Fibroblast of gingiva (primary cell): ENCODE measurements at regions not wholly inside any gene's neighbourhood (a gene's known extent, or its start where the extent isn't known, plus 50 kb on each side); places are given as distances from the start of the nearest gene placed in this dataset.

ENCODE experiments used
- DNase-seq: peaks from one replicate; pipeline ENCODE4 v3.0.0-alpha.2; 2011; ENCODE audit warnings: low read depth

DNA sequence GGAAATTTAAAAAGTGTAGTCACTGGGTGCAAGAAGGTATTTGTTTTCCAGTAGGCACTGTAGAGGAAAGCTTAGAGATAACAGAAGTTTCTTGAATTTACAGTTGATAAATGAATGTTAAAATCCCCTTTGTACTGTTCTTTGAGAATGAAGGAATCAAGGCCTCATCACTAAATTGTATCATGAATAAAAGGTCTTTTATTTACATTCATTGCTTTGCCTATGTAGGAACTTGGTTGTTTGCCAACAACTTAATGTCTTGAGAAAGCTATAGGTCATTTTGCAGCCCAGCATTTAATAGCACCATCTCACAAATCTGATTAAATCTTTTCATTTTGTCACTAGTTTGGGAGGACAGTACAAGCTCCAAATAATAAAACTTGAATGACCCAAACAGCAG is 213.9 kb upstream of the ITGA4 start:
- no peak for DNase-seq

DNA sequence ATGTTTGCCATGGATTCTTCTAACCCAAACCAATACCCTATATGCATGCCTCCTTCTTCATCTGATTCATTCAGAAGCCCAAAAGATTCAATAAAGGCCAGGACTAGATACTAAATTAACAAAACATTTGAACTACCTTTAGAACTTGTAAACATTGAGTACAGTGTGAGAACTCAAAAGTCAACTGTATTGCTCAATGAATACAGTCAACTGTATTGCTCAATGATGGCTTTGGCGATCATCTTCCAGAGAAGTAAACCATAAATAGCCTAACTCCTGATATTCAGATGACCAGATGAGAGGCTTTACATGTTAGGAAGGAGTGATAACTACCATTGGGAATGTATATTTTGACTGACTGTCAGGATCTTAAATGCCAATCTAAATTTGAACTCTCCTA is 206.5 kb upstream of the ITGA4 start:
- peak; percentile 49 for DNase-seq

DNA sequence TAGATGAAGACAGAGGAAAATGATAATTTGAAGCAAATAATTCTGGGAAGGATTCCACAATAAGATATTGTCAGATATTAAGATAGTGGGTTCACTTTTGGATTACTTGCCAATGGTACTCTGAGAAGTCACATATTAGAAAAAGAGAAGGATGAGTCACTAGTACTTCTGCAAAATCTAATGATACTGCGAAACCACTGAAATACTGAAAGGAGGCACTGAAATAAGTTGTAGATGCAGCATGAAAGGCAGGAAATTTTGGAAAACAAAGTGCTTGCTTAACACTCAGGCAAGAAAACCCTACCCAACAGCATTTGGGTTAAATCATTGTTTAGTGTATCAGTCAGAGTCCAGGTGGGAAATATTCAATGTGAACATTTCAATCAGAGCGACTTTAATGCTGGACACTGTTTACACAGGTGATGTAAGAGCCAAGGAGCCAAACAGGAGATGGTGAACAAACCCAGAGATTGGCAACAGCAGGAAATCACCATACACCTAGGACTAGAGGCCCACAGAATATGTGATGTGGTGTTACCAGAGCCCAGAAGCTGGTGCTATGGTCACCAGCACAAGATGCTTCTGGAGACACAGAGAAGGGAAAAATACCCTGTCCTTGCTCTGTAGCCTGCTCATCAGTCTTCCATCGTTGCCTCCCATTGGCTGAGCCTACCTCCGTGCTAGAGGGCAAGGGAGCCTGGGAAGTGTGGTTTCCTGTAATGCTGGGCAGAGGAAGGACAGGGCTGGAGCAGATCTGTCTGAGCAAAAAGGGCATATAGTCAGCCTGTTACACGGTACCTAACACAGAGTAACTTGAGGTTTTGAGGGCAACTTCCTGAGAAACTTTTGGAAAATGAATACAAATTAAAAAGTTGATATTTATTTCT is 204.7 kb upstream of the ITGA4 start:
- no peak for DNase-seq

DNA sequence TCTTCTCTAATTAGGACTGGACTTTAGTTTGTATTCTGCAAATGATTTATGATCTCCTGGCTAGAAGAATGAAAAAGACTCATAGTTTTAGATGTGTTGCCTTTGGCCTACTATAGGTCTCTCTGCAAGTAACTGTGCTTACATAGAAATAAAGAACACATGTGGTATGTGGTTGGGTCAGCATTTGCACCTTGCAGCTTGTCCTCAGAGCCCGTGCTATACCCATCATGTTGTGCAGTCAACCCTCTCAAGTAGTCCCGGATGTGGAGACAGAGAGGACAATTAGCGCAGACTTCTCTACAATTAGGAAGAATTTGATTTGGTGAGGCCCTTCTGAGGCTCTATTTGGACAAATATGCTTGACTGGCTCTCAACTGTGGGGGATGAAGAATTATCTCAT is 203.7 kb upstream of the ITGA4 start:
- DNase-seq = no peak

DNA sequence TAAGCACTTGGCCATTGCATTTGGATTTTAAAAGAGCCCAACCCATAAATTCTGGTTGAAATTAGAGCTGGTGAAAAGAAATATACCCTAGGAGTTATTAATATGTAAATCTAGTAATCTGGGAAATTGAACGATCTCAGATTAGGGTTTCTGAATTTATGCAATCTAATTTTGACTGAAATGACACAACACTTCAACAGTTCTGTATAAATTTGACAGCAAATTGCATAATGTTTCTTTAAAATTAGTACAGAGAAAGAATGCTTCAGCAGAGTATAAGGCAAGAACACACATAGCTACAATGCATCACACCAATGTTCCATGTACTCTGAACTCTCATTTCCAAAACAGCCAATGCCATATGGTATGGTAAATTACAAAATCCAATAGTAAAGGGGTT is 201.5 kb upstream of the ITGA4 start:
- DNase-seq = no peak

DNA sequence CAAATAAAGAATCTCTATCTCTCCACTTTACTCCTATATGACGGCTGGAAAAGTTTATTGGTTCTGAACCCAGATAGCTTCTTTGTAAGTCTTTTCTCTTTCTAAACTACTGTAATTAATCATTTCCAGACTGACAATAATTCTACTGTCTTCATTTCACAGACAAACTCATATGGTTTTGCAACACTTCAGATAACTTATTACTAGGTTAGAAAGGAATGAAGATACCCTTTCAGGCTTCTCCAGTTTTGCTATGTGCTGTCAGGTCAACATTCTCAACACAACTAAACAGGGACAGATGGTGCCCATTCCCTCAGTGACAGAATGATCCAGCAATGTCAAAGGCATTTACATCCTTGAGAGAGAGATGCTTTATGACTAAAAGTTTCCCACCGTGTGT is 198.5 kb upstream of the ITGA4 start:
- DNase-seq = peak; percentile 91

DNA sequence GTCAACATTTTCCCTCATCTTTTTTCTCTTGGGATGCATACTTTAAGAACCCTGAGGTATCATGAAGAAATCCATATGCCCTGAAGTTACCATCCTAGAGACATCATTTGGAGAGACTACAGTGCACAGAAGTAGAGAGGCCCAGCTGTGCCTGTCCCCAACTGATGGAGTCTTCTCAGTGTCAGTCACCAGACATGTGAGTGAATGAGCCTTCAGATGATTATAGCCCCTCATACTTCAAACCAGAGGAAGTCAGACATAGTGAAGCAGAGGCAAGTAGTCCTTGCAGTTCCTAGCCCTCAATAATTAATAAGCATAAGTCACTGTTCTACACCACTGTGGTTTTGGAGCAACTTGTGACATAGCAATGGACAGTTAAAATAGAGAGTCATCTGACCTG is 194.4 kb upstream of the ITGA4 start:
- no peak for DNase-seq

DNA sequence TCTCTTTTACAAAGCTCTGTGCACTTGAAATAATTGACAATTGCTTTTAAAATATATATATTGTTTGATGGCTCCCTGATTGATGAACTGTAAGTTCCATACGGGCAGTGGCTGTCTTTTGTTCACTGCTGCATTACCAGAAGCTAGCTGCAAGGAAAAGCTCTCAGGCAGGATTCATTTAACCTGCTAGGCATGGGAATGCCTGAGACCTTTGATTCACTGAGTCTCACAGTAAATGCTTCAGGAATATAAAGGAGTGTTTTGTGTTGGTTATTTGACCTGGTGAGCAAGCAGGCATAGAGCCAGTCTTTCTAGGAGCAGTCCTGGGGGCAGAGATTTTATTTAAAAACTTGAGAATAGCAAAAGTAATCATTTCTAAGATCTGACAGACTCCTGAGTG is 193.2 kb upstream of the ITGA4 start:
- no peak for DNase-seq

DNA sequence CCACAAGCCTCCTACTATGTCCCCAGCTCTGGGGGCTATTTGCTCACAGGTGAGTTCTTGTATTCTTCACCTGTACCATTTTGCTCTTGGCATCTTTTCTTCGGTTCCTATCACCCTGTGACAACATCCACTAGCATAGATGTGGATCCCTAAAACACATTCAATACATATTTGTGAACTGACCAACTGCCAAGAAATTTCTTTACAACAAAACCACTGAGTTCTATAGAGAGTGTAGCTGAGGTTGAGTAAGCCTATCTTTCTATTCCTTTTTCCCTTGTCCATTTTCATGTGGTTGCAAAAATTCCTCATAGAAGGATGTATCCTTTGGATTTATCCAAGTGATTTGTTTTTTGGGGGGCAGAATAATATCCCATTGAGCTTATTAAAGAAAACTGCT is 192.7 kb upstream of the ITGA4 start:
- no peak for DNase-seq

DNA sequence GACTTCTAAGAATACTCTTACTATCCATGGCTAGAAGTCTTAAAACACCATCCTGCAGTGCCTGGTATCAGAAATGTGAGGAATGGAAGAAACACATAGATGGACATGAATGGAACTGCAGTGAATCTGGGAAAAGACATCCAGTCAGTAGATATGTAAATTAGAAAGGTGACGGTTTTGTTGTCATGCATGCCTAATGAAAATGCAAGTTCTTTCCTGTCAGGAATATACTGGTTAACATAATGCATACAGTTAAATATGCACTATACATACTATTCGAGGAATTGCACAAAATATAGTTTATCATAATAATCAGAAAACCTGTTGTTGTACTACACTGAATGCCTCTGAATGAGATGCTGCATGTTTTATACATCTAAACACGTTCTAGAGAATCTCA is 190.6 kb upstream of the ITGA4 start:
- no peak for DNase-seq

DNA sequence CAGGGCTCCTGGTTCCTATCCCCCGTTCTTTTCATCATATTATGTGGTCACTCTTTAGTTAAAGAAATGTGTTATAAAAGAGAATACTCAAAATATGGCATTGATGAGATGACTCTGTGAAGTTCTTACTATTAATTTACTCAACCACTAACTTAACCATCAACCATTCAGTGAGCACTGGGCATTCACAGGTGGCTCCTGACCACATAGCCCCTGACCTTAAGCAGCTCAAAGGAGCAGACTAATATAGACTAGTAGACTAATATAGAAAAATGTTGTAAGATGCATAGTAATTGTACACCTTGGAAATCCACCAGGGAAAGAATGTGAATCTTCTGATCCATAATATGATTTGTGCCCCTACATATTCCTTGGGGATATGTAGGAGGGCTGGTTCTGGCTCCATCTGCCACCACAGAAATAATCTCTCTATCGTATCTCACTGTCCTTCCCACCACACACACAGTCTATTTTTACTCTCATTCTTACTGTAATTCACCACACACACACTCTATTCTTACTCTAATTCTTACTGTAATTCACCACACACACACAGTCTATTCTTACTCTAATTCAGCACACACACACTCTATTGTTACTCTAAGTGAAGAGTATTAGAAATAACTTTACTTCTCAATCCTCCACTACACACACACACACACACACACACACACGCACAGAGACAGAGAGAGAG is 188.9 kb upstream of the ITGA4 start:
- DNase-seq = no peak

DNA sequence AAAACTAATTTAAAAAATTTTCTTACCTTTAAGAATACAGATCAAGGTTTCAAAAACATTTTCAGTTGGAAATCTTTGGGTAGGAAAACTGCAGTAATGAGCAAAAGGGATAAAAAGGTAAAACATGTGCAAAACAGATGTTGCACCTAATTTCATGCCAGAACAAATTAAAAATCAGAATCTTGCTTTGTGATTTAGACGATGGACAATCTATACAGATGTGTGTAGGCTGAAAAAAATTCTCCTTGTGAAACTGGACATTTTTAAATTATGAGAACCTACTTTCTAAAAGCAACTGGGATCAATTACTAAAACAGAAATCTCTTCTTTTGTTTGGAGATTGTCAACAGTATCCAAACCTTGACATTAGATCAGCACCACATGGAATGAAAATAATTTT is 183.2 kb upstream of the ITGA4 start:
- DNase-seq = no peak

DNA sequence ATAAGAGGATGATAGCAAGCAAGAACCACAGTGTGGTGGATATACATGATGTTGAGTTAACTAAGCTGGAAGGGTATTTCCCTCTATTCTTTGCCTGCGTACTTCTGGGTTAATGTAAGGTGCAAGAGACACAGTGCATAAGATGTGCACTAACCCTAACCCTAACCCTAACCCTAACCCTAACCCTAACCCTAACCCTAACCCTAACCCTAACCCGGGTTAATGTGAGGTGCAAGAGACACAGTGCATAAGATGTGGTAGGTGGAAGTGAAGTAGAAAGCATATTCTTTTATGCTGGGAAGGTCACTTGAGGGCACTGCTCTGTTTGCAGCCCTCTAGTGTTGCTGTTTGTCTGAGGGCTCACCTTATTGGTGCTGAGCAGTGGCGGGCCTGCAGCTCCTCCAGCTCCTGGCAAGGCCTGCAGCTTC is 181.5 kb upstream of the ITGA4 start:
- DNase-seq = no peak

DNA sequence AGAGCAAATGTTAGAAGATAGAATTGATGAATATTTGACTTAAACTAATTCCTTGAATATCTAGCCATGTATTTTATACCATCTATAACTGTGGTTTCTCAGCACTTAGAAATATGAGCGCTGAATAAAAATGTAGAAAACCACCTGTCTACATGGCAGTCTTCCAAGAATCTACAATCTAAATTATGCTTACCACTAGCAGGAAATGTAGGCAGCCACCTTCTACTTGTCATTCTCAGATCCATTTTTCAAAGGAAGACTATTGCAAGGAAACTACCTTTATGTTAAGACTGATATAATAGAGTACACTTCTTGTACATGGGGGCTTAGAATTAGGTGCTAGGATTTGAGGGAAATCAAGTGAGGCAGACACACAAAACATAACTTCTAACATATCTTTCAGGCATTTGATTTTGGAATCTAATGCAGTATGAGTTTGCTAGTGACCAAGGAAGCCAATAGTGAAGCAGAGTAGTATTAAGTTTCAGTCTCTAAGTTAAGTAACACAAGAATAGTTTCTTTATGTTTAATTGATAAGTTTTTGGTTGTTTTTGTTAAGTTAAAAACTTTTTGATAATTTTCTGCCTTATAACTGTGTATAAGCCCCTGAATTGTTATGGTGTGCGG is 175.9 kb upstream of the ITGA4 start:
- no peak for DNase-seq

DNA sequence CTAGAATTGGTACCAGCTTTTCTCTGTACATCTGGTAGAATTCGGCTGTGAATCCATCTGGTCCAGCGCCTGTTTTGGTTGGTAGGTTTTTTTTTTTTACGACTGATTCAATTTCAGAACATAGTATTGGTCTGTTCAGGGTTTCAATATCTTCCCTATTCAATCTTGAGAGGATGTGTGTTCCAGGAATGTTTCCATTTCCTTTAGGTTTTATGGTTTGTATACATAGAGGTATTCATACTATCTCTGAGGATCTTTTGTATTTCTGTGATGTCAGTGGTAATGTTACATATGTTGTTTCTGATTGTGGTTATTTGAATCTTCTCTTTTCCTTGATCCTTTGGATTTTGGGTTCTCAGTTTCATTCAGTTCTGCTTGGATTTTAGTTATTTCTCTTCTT is 172.1 kb upstream of the ITGA4 start:
- no peak for DNase-seq

DNA sequence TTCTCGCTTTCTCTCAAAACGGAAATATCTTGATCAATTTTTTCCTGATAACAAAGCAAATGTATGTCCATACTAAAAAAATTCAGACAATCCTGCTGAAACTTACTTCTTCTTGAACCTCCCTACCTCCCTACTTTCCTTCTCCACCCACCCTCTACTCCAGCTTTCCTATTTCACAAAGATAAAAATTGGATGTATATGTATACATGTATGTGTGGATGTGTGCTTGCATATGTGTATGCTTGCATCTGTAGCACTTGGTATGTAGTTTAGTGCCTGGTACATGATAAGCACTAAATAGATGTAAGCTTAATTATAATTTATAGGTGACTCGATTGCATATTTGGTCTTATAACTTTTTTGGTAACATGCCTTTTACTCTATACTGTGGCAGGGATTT is 167.5 kb upstream of the ITGA4 start:
- no peak for DNase-seq

DNA sequence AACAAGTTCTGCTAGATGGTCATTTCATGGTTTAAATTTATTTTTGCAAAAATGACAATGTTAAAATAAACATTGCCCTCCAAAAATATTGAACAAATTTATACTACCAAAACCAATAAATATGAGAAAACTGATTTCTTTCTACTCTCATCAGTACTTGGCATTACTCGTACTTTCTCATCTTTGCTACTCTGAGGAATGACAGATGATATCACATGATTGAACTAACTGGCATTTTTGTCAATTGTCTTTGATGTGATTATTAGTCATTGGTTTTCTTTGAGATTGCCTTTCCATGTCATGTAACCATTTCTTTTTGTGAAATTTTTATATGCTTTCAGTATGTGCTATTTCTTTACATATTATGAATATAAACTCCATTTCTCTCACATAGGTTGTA is 167.0 kb upstream of the ITGA4 start:
- DNase-seq = no peak

DNA sequence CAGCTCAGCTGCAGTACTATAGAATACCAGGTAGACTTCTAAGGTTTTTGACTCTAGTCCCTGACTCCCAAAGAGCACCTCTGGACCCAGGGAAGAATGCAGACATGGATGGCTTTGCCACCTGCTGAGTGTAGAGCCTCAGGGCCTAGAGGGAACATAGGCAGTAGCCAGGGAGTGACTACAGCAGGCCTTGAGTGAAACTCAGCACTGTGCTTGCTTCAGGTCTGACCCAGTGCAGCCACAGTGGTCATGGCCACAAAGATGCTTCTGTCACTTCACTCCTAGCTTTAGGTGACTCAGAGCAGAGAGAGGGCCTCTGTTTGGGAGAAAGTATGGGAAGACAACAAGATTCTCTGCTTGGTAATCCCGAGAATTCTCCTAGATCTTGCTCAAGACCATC is 162.2 kb upstream of the ITGA4 start:
- DNase-seq = no peak

DNA sequence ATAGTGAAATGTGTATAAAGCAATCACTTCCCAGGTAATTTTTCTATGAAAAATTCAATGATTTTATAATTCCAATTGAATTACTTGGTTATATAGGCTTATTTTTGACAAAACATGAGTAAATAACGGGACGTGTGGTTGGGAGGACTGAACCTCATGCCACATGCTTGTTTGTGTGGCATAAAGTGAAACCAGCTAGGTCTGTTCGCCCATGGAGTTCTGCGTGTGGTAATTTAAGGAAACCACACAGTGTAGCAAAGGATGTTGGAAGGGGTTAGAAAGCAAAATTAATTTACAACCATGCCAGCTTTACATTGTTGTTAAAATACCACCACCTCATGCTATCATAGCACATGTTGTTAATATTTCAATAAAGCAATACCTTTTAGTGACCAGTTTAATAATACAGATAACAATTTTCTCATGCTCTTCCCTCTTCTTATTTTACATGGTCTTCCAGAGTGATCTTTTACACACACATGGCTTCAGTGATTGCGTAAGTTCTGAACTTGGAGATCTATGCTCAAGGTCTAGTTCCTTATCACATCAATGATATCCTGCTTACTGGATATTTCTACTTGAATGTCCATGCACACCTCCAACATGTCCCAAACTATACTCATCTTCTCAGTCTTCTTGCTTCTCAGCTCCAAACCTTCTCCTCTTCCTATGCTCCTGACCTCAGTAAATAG is 156.4 kb upstream of the ITGA4 start:
- DNase-seq = no peak

DNA sequence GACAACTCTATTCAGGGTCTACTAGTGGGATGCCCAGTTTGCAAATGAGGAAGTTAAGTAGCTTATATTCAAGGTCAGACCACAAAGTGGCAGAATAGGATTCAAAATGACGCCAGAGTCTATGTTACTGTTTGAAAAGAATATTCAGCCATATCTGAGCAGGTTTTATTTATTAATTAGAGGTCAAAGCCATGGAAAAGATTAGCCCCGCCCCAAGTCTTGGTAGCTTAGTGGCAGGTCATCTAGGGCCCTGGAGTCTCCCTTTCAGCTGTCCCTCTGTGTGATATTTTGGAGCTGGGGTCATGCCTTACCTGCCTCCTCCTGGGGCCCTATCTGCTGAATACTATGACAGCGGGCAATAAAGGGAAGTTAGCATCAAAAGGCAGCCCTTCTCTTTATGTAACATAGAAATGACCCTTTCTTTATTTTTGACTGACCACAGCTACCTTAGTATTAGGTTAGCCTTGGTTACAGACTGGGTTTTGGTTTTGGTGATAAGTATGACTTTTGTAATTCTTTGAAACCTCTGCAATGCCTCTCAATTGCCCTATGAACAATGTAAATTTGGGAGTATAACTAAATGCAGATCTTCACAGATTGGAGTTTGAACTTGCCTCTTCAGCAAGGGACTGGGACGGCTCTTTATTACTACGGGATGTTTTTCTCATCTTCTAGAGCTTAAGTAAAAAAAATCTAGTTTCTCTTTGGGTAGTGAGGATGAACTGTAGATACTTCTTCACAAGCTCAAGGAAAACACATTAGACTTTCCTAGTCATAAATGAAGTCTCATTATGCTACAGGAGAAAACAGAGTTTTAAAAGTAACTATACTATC is 153.0 kb upstream of the ITGA4 start:
- no peak for DNase-seq

DNA sequence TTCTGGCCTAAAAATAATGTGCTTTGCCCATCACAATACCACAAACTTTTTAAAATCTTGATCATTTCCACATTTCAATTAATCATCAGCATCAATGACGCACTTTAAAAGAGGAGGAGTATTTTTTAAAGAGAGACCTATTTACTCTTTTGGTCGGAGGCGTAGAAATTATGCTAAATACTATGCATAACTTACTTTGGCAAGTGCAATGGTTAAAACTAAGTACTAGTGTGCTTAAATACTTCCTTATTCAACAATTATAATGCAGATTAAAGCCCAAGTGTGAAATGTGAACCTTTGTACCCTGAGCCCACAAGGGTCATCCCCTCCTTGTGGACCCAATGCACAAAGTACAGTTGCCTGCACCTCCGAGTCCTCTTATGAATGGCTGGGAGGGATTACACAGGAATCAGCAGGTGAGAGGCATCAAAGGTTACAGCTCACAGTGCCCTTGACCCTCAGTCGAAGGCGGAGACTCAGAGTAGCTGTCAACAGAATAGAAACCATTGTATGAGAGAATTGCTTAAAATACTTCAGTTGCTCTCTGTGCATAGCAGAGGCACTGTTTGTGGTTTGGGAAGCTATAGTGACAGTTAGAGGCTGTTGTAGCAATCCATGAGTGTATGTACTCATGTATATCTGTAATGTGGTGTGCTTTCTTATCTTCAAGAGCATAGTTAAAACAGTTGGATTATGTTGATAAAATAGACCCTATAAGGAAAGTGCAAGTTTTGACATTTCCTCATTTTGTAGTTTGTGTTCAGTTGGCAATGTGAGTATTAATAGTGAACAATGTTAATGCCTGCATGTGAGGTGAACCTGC is 151.7 kb upstream of the ITGA4 start:
- DNase-seq = no peak
